WTC11 (cell line): ENCODE measurements at regions not wholly inside any gene's neighbourhood (a gene's known extent, or its start where the extent isn't known, plus 50 kb on each side); places are given as distances from the start of the nearest gene placed in this dataset.

ENCODE experiments used
- ARID4B ChIP-seq: sonication (generic); formaldehyde crosslinking; IDR thresholded peaks from 2 replicates; pipeline ENCODE4 v1.8.0; 2023; ENCODE audit warnings: missing genetic modification reagents, mild to moderate bottlenecking, borderline replicate concordance
- CBFB ChIP-seq: sonication (generic); formaldehyde crosslinking; IDR thresholded peaks from 2 replicates; pipeline ENCODE4 v1.8.1; 2022; ENCODE audit warnings: mild to moderate bottlenecking, low read depth, missing genetic modification reagents
- CREM ChIP-seq: sonication (generic); formaldehyde crosslinking; IDR thresholded peaks from 2 replicates; pipeline ENCODE4 v1.8.1; 2022; ENCODE audit warnings: mild to moderate bottlenecking, missing genetic modification reagents, moderate library complexity
- CTCF ChIP-seq: fragments of 200-600 bp; IDR thresholded peaks from 2 replicates; pipeline ENCODE4 v1.8.0; 2022; ENCODE audit warnings: antibody characterized with exemption
- ELF4 ChIP-seq: sonication (generic); formaldehyde crosslinking; IDR thresholded peaks from 2 replicates; pipeline ENCODE4 v1.8.1; 2022; ENCODE audit warnings: low read depth, mild to moderate bottlenecking, moderate library complexity, missing genetic modification reagents
- ESRRA ChIP-seq: sonication (generic); formaldehyde crosslinking; IDR thresholded peaks from 2 replicates; pipeline ENCODE4 v1.8.1; 2022; ENCODE audit warnings: mild to moderate bottlenecking, missing genetic modification reagents, borderline replicate concordance
- FOXJ3 ChIP-seq: sonication (generic); formaldehyde crosslinking; IDR thresholded peaks from 2 replicates; pipeline ENCODE4 v1.9.0; 2021; ENCODE audit warnings: missing genetic modification reagents, mild to moderate bottlenecking, borderline replicate concordance
- FOXK1 ChIP-seq: sonication (generic); formaldehyde crosslinking; IDR thresholded peaks from 2 replicates; pipeline ENCODE4 v1.8.0; 2022; ENCODE audit warnings: mild to moderate bottlenecking, moderate library complexity, missing genetic modification reagents
- MAX ChIP-seq: sonication (generic); formaldehyde crosslinking; IDR thresholded peaks from 2 replicates; pipeline ENCODE4 v1.8.0; 2022; ENCODE audit warnings: mild to moderate bottlenecking, missing genetic modification reagents
- SP1 ChIP-seq: sonication (generic); formaldehyde crosslinking; conservative IDR thresholded peaks from 2 replicates; pipeline ENCODE4 v1.8.1; 2022; ENCODE audit warnings: missing genetic modification reagents
- TCF7 ChIP-seq: sonication (generic); formaldehyde crosslinking; IDR thresholded peaks from 2 replicates; pipeline ENCODE4 v1.8.0; 2022; ENCODE audit warnings: mild to moderate bottlenecking, low read depth, missing genetic modification reagents, moderate library complexity
- ZNF121 ChIP-seq: sonication (generic); formaldehyde crosslinking; IDR thresholded peaks from 2 replicates; pipeline ENCODE4 v1.8.0; 2023; ENCODE audit warnings: missing genetic modification reagents
- ZNF281 ChIP-seq: sonication (generic); formaldehyde crosslinking; IDR thresholded peaks from 2 replicates; pipeline ENCODE4 v1.8.0; 2023; ENCODE audit warnings: mild to moderate bottlenecking, missing genetic modification reagents
- ZNF317 ChIP-seq: sonication (generic); formaldehyde crosslinking; IDR thresholded peaks from 2 replicates; pipeline ENCODE4 v1.8.1; 2023; ENCODE audit warnings: low read depth, mild to moderate bottlenecking, moderate library complexity, missing genetic modification reagents, borderline replicate concordance

- TF ChIP-seq CBFB (CRISPR knock-in tag) (no peak), CTCF (no peak), ARID4B (CRISPR knock-in tag) (no peak), CREM (CRISPR knock-in tag) (no peak), FOXK1 (no peak), MAX (CRISPR knock-in tag) (no peak), TCF7 (CRISPR knock-in tag) (no peak), ELF4 (CRISPR knock-in tag) (no peak), SP1 (no peak), ESRRA (CRISPR knock-in tag) (no peak), FOXJ3 (no peak), ZNF281 (no peak), ZNF317 (CRISPR knock-in tag) (no peak), ZNF121 (no peak)
These were observed 733.4 kb downstream of the TLE4 start for GRCh38 chr9:80305136-80305535.
